ENCODE measurements at regions not wholly inside any gene's neighbourhood (a gene's known extent, or its start where the extent isn't known, plus 50 kb on each side); places are given as distances from the start of the nearest gene placed in this dataset.
A peak's percentile ranks its signal among the peaks of the same experiment; 100 is the strongest.
"Not testable (repeated sequence)": the region's sequence is repeated elsewhere in the genome, so short reads cannot be mapped to it uniquely, and the experiment has no call there.

DNA sequence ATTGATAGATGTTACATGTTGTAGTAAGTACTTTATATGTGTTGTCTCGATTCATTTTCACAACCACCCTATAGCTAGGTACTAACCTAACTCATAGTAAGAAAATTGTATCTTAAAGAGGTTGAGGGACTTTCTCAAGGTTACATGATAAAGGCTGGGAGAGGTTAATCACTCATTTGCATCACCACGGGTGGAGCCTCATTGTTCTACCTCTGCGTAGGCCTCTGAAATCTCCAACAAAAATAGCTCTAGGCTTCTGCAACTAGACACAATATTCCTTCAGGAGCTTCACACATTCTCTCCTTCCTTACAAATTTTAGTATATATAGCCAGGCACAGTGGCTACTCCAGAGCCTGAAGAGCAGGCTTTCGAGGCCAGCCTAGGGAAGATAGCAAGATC lies 408.9 kb upstream of the ANO5 start:
- Mint-ChIP-seq H3K27me3 (ENCODE audit: insufficient read depth, unreplicated experiment) (no peaks in the 10 kb centered on the region), H3K4me1 (ENCODE audit: insufficient read depth, unreplicated experiment) (no peaks in the 10 kb centered on the region), H3K4me3 (ENCODE audit: unreplicated experiment) (no peak overlapping the region), H3K9me3 (ENCODE audit: unreplicated experiment) (peaks cover 31% of the 10 kb centered on the region), H3K27ac (ENCODE audit: low read depth, unreplicated experiment) (no peak overlapping the region), H3K36me3 (ENCODE audit: insufficient read depth, unreplicated experiment) (no peaks in the 10 kb centered on the region)
- ChIA-PET CTCF (interaction anchor here (0.8 to 1.2 kb wide), 2 partner anchors 13 to 346 kb away, joined by 3 read pairs; no protein-coding TSS in a partner anchor), POLR2A (interaction anchor here (1.2 kb wide), 1 partner anchor 10 kb away, joined by 3 read pairs; no protein-coding TSS in a partner anchor)
- no TSS peak for BruUV-seq (replicated peaks)
- intact Hi-C loops (cut with micrococcal nuclease) = no loop called here
- TF ChIP-seq, protein P1, sequence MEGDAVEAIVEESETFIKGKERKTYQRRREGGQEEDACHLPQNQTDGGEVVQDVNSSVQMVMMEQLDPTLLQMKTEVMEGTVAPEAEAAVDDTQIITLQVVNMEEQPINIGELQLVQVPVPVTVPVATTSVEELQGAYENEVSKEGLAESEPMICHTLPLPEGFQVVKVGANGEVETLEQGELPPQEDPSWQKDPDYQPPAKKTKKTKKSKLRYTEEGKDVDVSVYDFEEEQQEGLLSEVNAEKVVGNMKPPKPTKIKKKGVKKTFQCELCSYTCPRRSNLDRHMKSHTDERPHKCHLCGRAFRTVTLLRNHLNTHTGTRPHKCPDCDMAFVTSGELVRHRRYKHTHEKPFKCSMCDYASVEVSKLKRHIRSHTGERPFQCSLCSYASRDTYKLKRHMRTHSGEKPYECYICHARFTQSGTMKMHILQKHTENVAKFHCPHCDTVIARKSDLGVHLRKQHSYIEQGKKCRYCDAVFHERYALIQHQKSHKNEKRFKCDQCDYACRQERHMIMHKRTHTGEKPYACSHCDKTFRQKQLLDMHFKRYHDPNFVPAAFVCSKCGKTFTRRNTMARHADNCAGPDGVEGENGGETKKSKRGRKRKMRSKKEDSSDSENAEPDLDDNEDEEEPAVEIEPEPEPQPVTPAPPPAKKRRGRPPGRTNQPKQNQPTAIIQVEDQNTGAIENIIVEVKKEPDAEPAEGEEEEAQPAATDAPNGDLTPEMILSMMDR (IDR thresholded peaks at IDR 0.05; ENCODE audit: unreplicated experiment) = no peak
- DNase-seq (ENCODE audit: unreplicated experiment) = peak; percentile 1

- ChIA-PET CTCF (no interaction called here), POLR2A (no interaction called here)
- no peak for DNase-seq (ENCODE audit: unreplicated experiment)
- TF ChIP-seq, protein P1 (IDR thresholded peaks at IDR 0.05; ENCODE audit: unreplicated experiment) = no peak
- Mint-ChIP-seq H3K36me3 (ENCODE audit: insufficient read depth, unreplicated experiment) (no peaks in the 10 kb centered on the region), H3K9me3 (ENCODE audit: unreplicated experiment) (peaks cover 41% of the 10 kb centered on the region), H3K27ac (ENCODE audit: low read depth, unreplicated experiment) (no peak overlapping the region), H3K4me3 (ENCODE audit: unreplicated experiment) (no peak overlapping the region), H3K4me1 (ENCODE audit: insufficient read depth, unreplicated experiment) (no peaks in the 10 kb centered on the region), H3K27me3 (ENCODE audit: insufficient read depth, unreplicated experiment) (no peaks in the 10 kb centered on the region)
- intact Hi-C loops (cut with micrococcal nuclease) = no loop called here
- no TSS peak for BruUV-seq (replicated peaks)
Observed at GRCh38 chr11:21785351-21785750, 407.5 kb upstream of the ANO5 start.

- no peaks in the 10 kb centered on the region for H3K4me1 Mint-ChIP-seq (ENCODE audit: insufficient read depth, unreplicated experiment)
- no TSS peak for BruUV-seq (replicated peaks)
- intact Hi-C loops (cut with micrococcal nuclease) = no loop called here
- ChIA-PET POLR2A (interaction anchor here (1.2 kb wide), 1 partner anchor 10 kb away, joined by 3 read pairs; no protein-coding TSS in a partner anchor), CTCF (no interaction called here)
- H3K27ac Mint-ChIP-seq (ENCODE audit: low read depth, unreplicated experiment) = no peak overlapping the region
- TF ChIP-seq, protein P1 (IDR thresholded peaks at IDR 0.05; ENCODE audit: unreplicated experiment) = no peak
- peaks cover 52% of the 10 kb centered on the region for H3K9me3 Mint-ChIP-seq (ENCODE audit: unreplicated experiment)
- H3K36me3 Mint-ChIP-seq (ENCODE audit: insufficient read depth, unreplicated experiment) = no peaks in the 10 kb centered on the region
- peak; percentile 55 for DNase-seq (ENCODE audit: unreplicated experiment)
- H3K4me3 Mint-ChIP-seq (ENCODE audit: unreplicated experiment) = no peak overlapping the region
- H3K27me3 Mint-ChIP-seq (ENCODE audit: insufficient read depth, unreplicated experiment) = no peaks in the 10 kb centered on the region
Observed at GRCh38 chr11:21794306-21794705, 398.6 kb upstream of the ANO5 start.

GRCh38 chr11:21798216-21798615 lies 394.7 kb upstream of the ANO5 start:
- Mint-ChIP-seq H3K27me3 (ENCODE audit: insufficient read depth, unreplicated experiment) (no peaks in the 10 kb centered on the region), H3K9me3 (ENCODE audit: unreplicated experiment) (peaks cover 50% of the 10 kb centered on the region), H3K36me3 (ENCODE audit: insufficient read depth, unreplicated experiment) (no peaks in the 10 kb centered on the region), H3K4me3 (ENCODE audit: unreplicated experiment) (no peak overlapping the region), H3K27ac (ENCODE audit: low read depth, unreplicated experiment) (no peak overlapping the region), H3K4me1 (ENCODE audit: insufficient read depth, unreplicated experiment) (no peaks in the 10 kb centered on the region)
- ChIA-PET POLR2A (no interaction called here), CTCF (no interaction called here)
- no peak for DNase-seq (ENCODE audit: unreplicated experiment)
- BruUV-seq (replicated peaks) = no TSS peak
- intact Hi-C loops (cut with micrococcal nuclease) = no loop called here
- TF ChIP-seq, protein P1 (IDR thresholded peaks at IDR 0.05; ENCODE audit: unreplicated experiment) = no peak

- DNase-seq (ENCODE audit: unreplicated experiment); POLR2A ChIA-PET; H3K4me3 Mint-ChIP-seq (ENCODE audit: unreplicated experiment); intact Hi-C loops (cut with micrococcal nuclease); H3K27ac Mint-ChIP-seq (ENCODE audit: low read depth, unreplicated experiment); H3K4me1 Mint-ChIP-seq (ENCODE audit: insufficient read depth, unreplicated experiment); H3K36me3 Mint-ChIP-seq (ENCODE audit: insufficient read depth, unreplicated experiment); H3K27me3 Mint-ChIP-seq (ENCODE audit: insufficient read depth, unreplicated experiment); BruUV-seq (replicated peaks); CTCF ChIA-PET: not testable (repeated sequence)
- H3K9me3 Mint-ChIP-seq (ENCODE audit: unreplicated experiment) = peaks cover 42% of the 10 kb centered on the region
Observed at GRCh38 chr11:21804523-21804922, 388.4 kb upstream of the ANO5 start.
